ENCODE measurements at regions not wholly inside any gene's neighbourhood (a gene's known extent, or its start where the extent isn't known, plus 50 kb on each side); places are given as distances from the start of the nearest gene placed in this dataset.

- DNase-seq (ENCODE audit: low read depth, low spot score) = no peak
Measured at GRCh38 chr3:130260918-130261317, 84.6 kb upstream of the COL6A5 start.

- DNase-seq (ENCODE audit: low read depth, low spot score) = no peak
Measured at GRCh38 chr3:130263708-130264107, 81.8 kb upstream of the COL6A5 start.

- no peak for DNase-seq (ENCODE audit: low read depth, low spot score)
Measured at GRCh38 chr3:130266817-130267216, 78.7 kb upstream of the COL6A5 start.

- DNase-seq (ENCODE audit: low read depth, low spot score) = peak; percentile 74
Measured at GRCh38 chr3:130276203-130276803, 69.2 kb upstream of the COL6A5 start.

- no peak for DNase-seq (ENCODE audit: low read depth, low spot score)
Measured at GRCh38 chr3:130288670-130289069, 56.8 kb upstream of the COL6A5 start.

GRCh38 chr3:130291148-130291547 lies 54.3 kb upstream of the COL6A5 start:
- DNase-seq (ENCODE audit: low read depth, low spot score) = no peak

GRCh38 chr3:130293247-130293646 lies 52.2 kb upstream of the COL6A5 start:
- no peak for DNase-seq (ENCODE audit: low read depth, low spot score)
